ENCODE measurements at regions not wholly inside any gene's neighbourhood (a gene's known extent, or its start where the extent isn't known, plus 50 kb on each side); places are given as distances from the start of the nearest gene placed in this dataset.
"Not testable (repeated sequence)": the region's sequence is repeated elsewhere in the genome, so short reads cannot be mapped to it uniquely, and the experiment has no call there.

- DNase-seq (ENCODE audit: low spot score), result no peak
These were observed 142.5 kb upstream of the ARG1 start for GRCh38 chr6:131430531-131430930.

- no peak for DNase-seq (ENCODE audit: low spot score)
These were observed 141.3 kb upstream of the ARG1 start for GRCh38 chr6:131431718-131432117.

GRCh38 chr6:131433927-131434326 is 139.1 kb upstream of the ARG1 start:
- no peak for DNase-seq (ENCODE audit: low spot score)

GRCh38 chr6:131436358-131436757 is 136.7 kb upstream of the ARG1 start:
- no peak for DNase-seq (ENCODE audit: low spot score)

- DNase-seq (ENCODE audit: low spot score), result no peak
These were observed 130.0 kb upstream of the ARG1 start for GRCh38 chr6:131443014-131443413.

GRCh38 chr6:131443514-131443913 is 129.5 kb upstream of the ARG1 start:
- no peak for DNase-seq (ENCODE audit: low spot score)

- DNase-seq (ENCODE audit: low spot score), result not testable (repeated sequence)
These were observed 127.7 kb upstream of the ARG1 start for GRCh38 chr6:131445356-131445755.

- no peak for DNase-seq (ENCODE audit: low spot score)
These were observed 122.2 kb upstream of the ARG1 start for GRCh38 chr6:131450861-131451260.

- DNase-seq (ENCODE audit: low spot score), result no peak
These were observed 121.5 kb upstream of the ARG1 start for GRCh38 chr6:131451321-131452144.

GRCh38 chr6:131453803-131454202 is 119.2 kb upstream of the ARG1 start:
- DNase-seq (ENCODE audit: low spot score), result no peak

- DNase-seq (ENCODE audit: low spot score), result no peak
These were observed 116.5 kb upstream of the ARG1 start for GRCh38 chr6:131456565-131456964.

GRCh38 chr6:131459005-131459404 is 114.0 kb upstream of the ARG1 start:
- DNase-seq (ENCODE audit: low spot score), result no peak

- DNase-seq (ENCODE audit: low spot score), result no peak
These were observed 112.4 kb upstream of the ARG1 start for GRCh38 chr6:131460614-131461000.

- no peak for DNase-seq (ENCODE audit: low spot score)
These were observed 103.9 kb upstream of the ARG1 start for GRCh38 chr6:131469130-131469529.

GRCh38 chr6:131470534-131470933 is 102.5 kb upstream of the ARG1 start:
- DNase-seq (ENCODE audit: low spot score), result no peak

GRCh38 chr6:131471331-131471730 is 101.7 kb upstream of the ARG1 start:
- no peak for DNase-seq (ENCODE audit: low spot score)

GRCh38 chr6:131473303-131473702 is 99.7 kb upstream of the ARG1 start:
- DNase-seq (ENCODE audit: low spot score), result not testable (repeated sequence)

- DNase-seq (ENCODE audit: low spot score), result no peak
These were observed 96.7 kb upstream of the ARG1 start for GRCh38 chr6:131476362-131476761.

- DNase-seq (ENCODE audit: low spot score), result not testable (repeated sequence)
These were observed 94.2 kb upstream of the ARG1 start for GRCh38 chr6:131478740-131479211.

- no peak for DNase-seq (ENCODE audit: low spot score)
These were observed 86.4 kb upstream of the ARG1 start for GRCh38 chr6:131486608-131487007.

- DNase-seq (ENCODE audit: low spot score), result no peak
These were observed 84.2 kb upstream of the ARG1 start for GRCh38 chr6:131488780-131489179.

GRCh38 chr6:131490441-131490840 is 82.6 kb upstream of the ARG1 start:
- DNase-seq (ENCODE audit: low spot score), result no peak

- DNase-seq (ENCODE audit: low spot score), result no peak
These were observed 80.0 kb upstream of the ARG1 start for GRCh38 chr6:131492932-131493573.

GRCh38 chr6:131504387-131504786 is 68.6 kb upstream of the ARG1 start:
- not testable (repeated sequence) for DNase-seq (ENCODE audit: low spot score)
